Large intestine (tissue), 3 donors: ENCODE measurements at regions not wholly inside any gene's neighbourhood (a gene's known extent, or its start where the extent isn't known, plus 50 kb on each side); places are given as distances from the start of the nearest gene placed in this dataset.
"Not testable (repeated sequence)": the region's sequence is repeated elsewhere in the genome, so short reads cannot be mapped to it uniquely, and the experiment has no call there.

Source experiments
- DNase-seq, 2 donors: peaks; one replicate each; pipeline versions ENCODE4 v3.0.0 to v3.0.0-alpha.2; 2013
- H3K27ac ChIP-seq: one replicate; pipeline ENCODE4 v1.5.1; 2013; ENCODE audit warnings: low read length
- H3K27me3 ChIP-seq: 2 replicates; pipeline ENCODE4 v1.6.1; 2013; ENCODE audit warnings: low read length; ENCODE audit not compliant: control insufficient read depth, insufficient read depth
- H3K36me3 ChIP-seq: 2 replicates; pipeline ENCODE4 v1.6.1; 2013; ENCODE audit warnings: low read length; ENCODE audit not compliant: control insufficient read depth, insufficient read depth
- H3K4me1 ChIP-seq: one replicate; pipeline ENCODE4 v1.6.1; 2013; ENCODE audit warnings: low read length; ENCODE audit not compliant: control insufficient read depth, insufficient read depth
- H3K4me3 ChIP-seq: one replicate; pipeline ENCODE4 v1.5.1; 2013; ENCODE audit warnings: low read length
- H3K9me3 ChIP-seq: one replicate; pipeline ENCODE4 v1.6.1; 2013; ENCODE audit warnings: mild to moderate bottlenecking, low read depth, low read length, moderate library complexity; ENCODE audit not compliant: control insufficient read depth
- WGBS: methylation state at CpG from one replicate; pipeline ENCODE4 v1.1.5; 2013; ENCODE audit warnings: low lambda C conversion rate; ENCODE audit not compliant: insufficient coverage; 5-methylcytosine and 5-hydroxymethylcytosine counted together

- Histone ChIP-seq H3K9me3 (no peaks in the 10 kb centered on the region), H3K4me1 (no peaks in the 10 kb centered on the region), H3K36me3 (no peaks in the 10 kb centered on the region), H3K27ac (no peak overlapping the region), H3K27me3 (peaks cover 13% of the 10 kb centered on the region), H3K4me3 (no peak overlapping the region)
- WGBS, result 83% methylated on average over 3 of the region's 5 CpGs
- DNase-seq, result no peak
Measured at GRCh38 chr12:131242741-131243496, 289.2 kb downstream of the ADGRD1 start.

DNA sequence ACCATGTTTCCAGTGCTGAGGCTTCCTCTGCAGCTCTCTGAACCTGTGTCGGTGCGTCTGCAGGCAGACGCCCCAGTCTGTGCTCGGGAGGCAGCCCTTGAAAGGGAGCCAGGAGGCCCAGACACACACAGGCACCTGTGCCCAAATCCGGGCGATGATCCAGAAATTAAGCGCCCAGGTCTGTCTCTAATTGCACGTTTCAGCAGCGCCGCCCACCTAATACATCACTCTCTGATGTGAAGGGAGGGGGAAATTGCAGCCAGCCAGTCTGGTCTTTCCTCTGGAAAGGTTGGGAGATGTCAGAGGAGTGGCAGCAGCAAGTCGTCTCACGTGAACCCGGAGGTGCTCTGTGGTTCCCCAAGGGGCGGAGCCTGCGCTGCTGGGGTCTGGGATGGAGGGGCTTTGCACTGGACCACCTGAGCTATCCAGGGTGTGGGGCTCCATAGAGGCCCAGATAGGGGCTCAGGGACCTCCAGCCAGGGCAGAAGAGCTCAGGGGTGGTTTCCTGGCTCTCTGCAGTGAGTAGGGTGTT lies 290.5 kb downstream of the ADGRD1 start:
- not testable (repeated sequence) for DNase-seq, H3K27ac ChIP-seq, H3K4me3 ChIP-seq, H3K36me3 ChIP-seq, H3K9me3 ChIP-seq, H3K4me1 ChIP-seq
- WGBS, result no CpG with 5 or more reads among the region's 15 CpGs
- H3K27me3 ChIP-seq, result peaks cover 20% of the 10 kb centered on the region

DNA sequence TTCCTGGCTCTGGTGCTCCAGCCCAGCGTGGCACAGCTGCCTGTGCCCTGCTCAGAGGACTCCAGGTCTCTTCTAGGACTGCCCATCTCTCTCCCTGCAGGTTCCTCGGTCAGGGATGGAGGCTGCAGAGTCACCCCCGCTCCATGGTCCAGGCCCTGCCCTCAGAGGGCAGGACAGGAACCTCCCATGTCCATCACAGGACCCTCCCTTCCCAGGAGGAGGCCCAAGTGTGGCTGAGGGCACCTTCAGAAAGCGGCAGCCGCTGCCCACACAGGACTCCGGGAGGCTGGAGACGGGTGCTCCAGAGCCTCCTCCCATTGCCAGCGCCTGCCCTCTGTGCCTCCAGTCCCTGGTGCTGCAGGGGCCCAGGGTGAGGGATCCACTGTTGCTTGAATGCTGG lies 291.5 kb downstream of the ADGRD1 start:
- H3K27me3 ChIP-seq, result peaks cover 20% of the 10 kb centered on the region
- H3K9me3 ChIP-seq, result not testable (repeated sequence)
- WGBS, result no CpG with 5 or more reads among the region's 8 CpGs

GRCh38 chr12:131245564-131246355 lies 292.1 kb downstream of the ADGRD1 start:
- WGBS, result no CpG with 5 or more reads among the region's 14 CpGs
- Histone ChIP-seq H3K27ac (no peak overlapping the region), H3K4me1 (no peaks in the 10 kb centered on the region), H3K27me3 (peaks cover 24% of the 10 kb centered on the region), H3K9me3 (no peaks in the 10 kb centered on the region), H3K36me3 (no peaks in the 10 kb centered on the region), H3K4me3 (no peak overlapping the region)
- no peak for DNase-seq

More for the DNA sequence above, 291.5 kb downstream of the ADGRD1 start:
- not testable (repeated sequence) for H3K36me3 ChIP-seq, H3K4me3 ChIP-seq, H3K27ac ChIP-seq, DNase-seq, H3K4me1 ChIP-seq

GRCh38 chr12:131247026-131247725 lies 293.5 kb downstream of the ADGRD1 start:
- not testable (repeated sequence) for DNase-seq, H3K9me3 ChIP-seq, H3K4me1 ChIP-seq, H3K27ac ChIP-seq, H3K36me3 ChIP-seq, H3K4me3 ChIP-seq
- H3K27me3 ChIP-seq, result peaks cover 24% of the 10 kb centered on the region
- WGBS, result no CpG with 5 or more reads among the region's 15 CpGs

- WGBS, result no CpG with 5 or more reads among the region's 6 CpGs
Measured at GRCh38 chr12:131247875-131248274, 294.2 kb downstream of the ADGRD1 start.

GRCh38 chr12:131249246-131250027 lies 295.7 kb downstream of the ADGRD1 start:
- Histone ChIP-seq H3K27ac (no peak overlapping the region), H3K27me3 (peaks cover 24% of the 10 kb centered on the region), H3K36me3 (no peaks in the 10 kb centered on the region), H3K4me3 (no peak overlapping the region), H3K9me3 (no peaks in the 10 kb centered on the region), H3K4me1 (no peaks in the 10 kb centered on the region)
- no peak for DNase-seq
- no CpG with 5 or more reads among the region's 4 CpGs for WGBS

More at GRCh38 chr12:131247875-131248274, 294.2 kb downstream of the ADGRD1 start:
- not testable (repeated sequence) for DNase-seq, H3K36me3 ChIP-seq, H3K27ac ChIP-seq, H3K4me1 ChIP-seq, H3K4me3 ChIP-seq, H3K9me3 ChIP-seq
- peaks cover 24% of the 10 kb centered on the region for H3K27me3 ChIP-seq

DNA sequence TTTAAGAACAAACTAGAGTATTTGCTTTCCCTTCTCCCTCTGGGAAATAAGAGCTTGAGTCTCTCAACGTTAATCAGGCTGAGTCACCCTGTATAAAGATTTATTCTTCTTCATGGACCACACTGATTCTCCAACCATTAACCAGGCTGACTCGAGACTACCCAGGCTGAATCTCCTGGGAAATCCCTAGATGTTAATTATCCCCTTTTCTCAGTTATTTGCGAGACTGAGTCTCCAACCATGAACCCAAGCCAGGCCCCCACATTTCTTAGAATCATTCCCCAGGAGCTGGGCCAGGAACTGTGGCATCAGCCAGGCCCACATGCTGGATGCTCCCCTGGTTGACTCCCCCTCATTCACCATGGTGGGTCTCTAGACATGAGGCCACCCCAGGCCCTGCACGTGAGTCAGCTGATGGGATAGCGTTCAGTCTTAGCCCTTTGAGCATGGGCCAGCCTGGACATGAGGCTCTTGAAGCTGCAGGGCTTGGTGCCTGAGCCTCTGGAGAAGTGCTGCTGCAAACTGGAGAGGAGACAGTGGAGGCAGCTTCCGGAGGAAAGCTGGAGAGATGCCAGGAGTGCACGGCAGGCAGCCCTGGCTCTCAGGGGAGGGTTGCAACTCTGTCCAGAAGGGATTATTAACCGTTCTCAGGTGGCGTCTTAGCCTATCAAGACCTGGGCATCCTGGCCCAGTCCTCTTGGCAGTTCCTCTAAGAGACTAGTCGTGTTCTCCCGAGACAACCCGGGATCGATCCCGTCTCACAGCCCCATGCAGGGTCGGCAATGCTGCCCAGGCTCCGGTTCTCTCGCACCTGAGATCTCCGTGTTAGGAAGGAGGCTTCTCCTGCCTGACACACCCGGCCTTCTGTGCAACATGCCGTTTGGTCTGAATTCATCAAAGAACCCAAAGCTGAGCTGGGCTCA lies 296.6 kb downstream of the ADGRD1 start:
- no peak overlapping the region for H3K27ac ChIP-seq
- H3K36me3 ChIP-seq, result no peaks in the 10 kb centered on the region
- H3K9me3 ChIP-seq, result no peaks in the 10 kb centered on the region
- H3K4me3 ChIP-seq, result no peak overlapping the region
- H3K27me3 ChIP-seq, result peaks cover 24% of the 10 kb centered on the region
- WGBS, result no CpG with 5 or more reads among the region's 20 CpGs
- DNase-seq, result no peak
- no peaks in the 10 kb centered on the region for H3K4me1 ChIP-seq

GRCh38 chr12:131250951-131251315 lies 297.2 kb downstream of the ADGRD1 start:
- no peaks in the 10 kb centered on the region for H3K9me3 ChIP-seq

More at GRCh38 chr12:131250951-131251315, 297.2 kb downstream of the ADGRD1 start:
- WGBS, result no CpG with 5 or more reads among the region's 10 CpGs
- Histone ChIP-seq H3K36me3 (no peaks in the 10 kb centered on the region), H3K27ac (no peak overlapping the region), H3K4me1 (no peaks in the 10 kb centered on the region), H3K4me3 (no peak overlapping the region), H3K27me3 (peaks cover 19% of the 10 kb centered on the region)
- no peak for DNase-seq
